MCF 10A (cell line): ENCODE measurements at regions not wholly inside any gene's neighbourhood (a gene's known extent, or its start where the extent isn't known, plus 50 kb on each side); places are given as distances from the start of the nearest gene placed in this dataset.
A peak's percentile ranks its signal among the peaks of the same experiment; 100 is the strongest.

Source experiments
- BruUV-seq: library from RNA; stranded (reverse); fragments of 400-500 nt; replicated peaks from 2 replicates; lab custom pipeline; 2021; lab: Mats Ljungman, UMichigan
- CTCF ChIA-PET: fragments of 300-600 bp; sonication (Branson Sonifier 250); formaldehyde crosslinking; extraction: SDS; loops from one replicate; lab custom pipeline; 2021; ENCODE audit warnings: antibody characterized with exemption, inconsistent platforms; lab: Yijun Ruan, JAX
- POLR2A ChIA-PET: fragments of 300-600, 350-650 bp; sonication (Branson Sonifier 250); formaldehyde crosslinking; extraction: SDS; loops from one replicate; lab custom pipeline; 2020; ENCODE audit warnings: antibody characterized with exemption, inconsistent platforms; lab: Yijun Ruan, JAX
- DNase-seq: peaks from one replicate; pipeline ENCODE4 v3.0.0-alpha.2; 2018; ENCODE audit not compliant: unreplicated experiment
- H3K27ac Mint-ChIP-seq: one replicate; pipeline ENCODE4 v1.8.0; 2022; ENCODE audit warnings: mild to moderate bottlenecking, low read depth, mixed read lengths; ENCODE audit not compliant: unreplicated experiment
- H3K27me3 Mint-ChIP-seq: one replicate; pipeline ENCODE4 v1.8.0; 2022; ENCODE audit warnings: mixed read lengths; ENCODE audit not compliant: insufficient read depth, unreplicated experiment
- H3K36me3 Mint-ChIP-seq: one replicate; pipeline ENCODE4 v1.8.0; 2022; ENCODE audit warnings: mild to moderate bottlenecking, moderate library complexity, mixed read lengths; ENCODE audit not compliant: insufficient read depth, unreplicated experiment
- H3K4me1 Mint-ChIP-seq: one replicate; pipeline ENCODE4 v1.8.0; 2022; ENCODE audit warnings: mixed read lengths; ENCODE audit not compliant: insufficient read depth, unreplicated experiment
- H3K4me3 Mint-ChIP-seq: one replicate; pipeline ENCODE4 v1.8.0; 2022; ENCODE audit warnings: mild to moderate bottlenecking, moderate library complexity, mixed read lengths; ENCODE audit not compliant: unreplicated experiment
- H3K9me3 Mint-ChIP-seq: one replicate; pipeline ENCODE4 v1.8.0; 2022; ENCODE audit warnings: mixed read lengths; ENCODE audit not compliant: unreplicated experiment
- intact Hi-C: fragments of 100-400 bp; cut with micrococcal nuclease; formaldehyde crosslinking; loops from 2 replicates; pipeline ENCODE4 v1.14.1; 2022
- TF ChIP-seq, protein P1 (sequence below): fragments of 200-600 bp; IDR thresholded peaks from one replicate; pipeline ENCODE4 v1.8.0; 2022; ENCODE audit warnings: antibody characterized with exemption, mild to moderate bottlenecking; ENCODE audit not compliant: unreplicated experiment

DNA sequence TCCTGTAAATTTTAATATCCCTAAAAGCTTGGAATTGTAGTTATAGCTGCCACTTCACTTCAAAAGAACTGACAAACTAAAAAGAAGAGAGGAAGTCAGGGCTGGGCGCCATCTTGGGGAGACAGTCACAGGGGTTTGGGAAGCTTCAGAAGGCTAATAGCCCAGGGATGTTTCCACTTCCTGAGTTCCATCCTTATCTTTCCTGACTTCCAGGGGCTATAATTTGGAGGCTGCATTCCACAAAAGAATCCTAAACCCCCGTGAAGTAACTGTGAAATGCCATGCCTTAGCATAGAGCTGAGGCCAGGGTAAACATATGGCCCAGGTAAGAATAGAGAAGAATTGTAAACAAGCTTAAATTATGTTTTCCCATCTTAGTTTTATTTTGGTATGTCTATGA is 75.4 kb upstream of the LPAR1 start:
- POLR2A ChIA-PET, result no interaction called here
- TF ChIP-seq, protein P1, sequence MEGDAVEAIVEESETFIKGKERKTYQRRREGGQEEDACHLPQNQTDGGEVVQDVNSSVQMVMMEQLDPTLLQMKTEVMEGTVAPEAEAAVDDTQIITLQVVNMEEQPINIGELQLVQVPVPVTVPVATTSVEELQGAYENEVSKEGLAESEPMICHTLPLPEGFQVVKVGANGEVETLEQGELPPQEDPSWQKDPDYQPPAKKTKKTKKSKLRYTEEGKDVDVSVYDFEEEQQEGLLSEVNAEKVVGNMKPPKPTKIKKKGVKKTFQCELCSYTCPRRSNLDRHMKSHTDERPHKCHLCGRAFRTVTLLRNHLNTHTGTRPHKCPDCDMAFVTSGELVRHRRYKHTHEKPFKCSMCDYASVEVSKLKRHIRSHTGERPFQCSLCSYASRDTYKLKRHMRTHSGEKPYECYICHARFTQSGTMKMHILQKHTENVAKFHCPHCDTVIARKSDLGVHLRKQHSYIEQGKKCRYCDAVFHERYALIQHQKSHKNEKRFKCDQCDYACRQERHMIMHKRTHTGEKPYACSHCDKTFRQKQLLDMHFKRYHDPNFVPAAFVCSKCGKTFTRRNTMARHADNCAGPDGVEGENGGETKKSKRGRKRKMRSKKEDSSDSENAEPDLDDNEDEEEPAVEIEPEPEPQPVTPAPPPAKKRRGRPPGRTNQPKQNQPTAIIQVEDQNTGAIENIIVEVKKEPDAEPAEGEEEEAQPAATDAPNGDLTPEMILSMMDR, result no peak
- Mint-ChIP-seq H3K4me1 (no peaks in the 10 kb centered on the region), H3K4me3 (no peak overlapping the region), H3K27me3 (no peaks in the 10 kb centered on the region), H3K27ac (no peak overlapping the region), H3K36me3 (no peaks in the 10 kb centered on the region), H3K9me3 (no peaks in the 10 kb centered on the region)
- intact Hi-C loops, result no loop called here
- no peak for DNase-seq
- no TSS peak for BruUV-seq
- CTCF ChIA-PET, result interaction anchor here (0.7 to 0.9 kb wide), 2 partner anchors 16 to 275 kb away, joined by 4 to 6 read pairs; no protein-coding TSS in a partner anchor

DNA sequence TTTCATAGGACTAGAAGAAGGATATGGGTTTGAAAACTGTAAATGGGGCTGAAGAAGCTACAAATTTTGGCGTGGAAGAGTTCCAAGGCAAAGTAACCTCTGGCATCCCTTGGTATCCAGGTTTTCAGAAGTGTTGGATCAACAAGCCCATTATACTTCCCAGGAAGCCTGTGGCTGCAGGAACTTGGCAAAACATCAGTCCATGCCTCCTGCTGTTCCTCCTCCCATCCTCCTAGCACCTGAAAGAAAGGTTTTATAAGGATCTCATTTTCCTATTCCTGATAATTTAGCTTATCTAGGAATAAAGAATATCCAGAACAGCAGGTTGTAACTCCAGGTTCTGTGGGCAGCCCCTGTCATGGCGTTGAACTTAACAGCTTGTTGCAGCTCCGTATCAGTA is 72.5 kb upstream of the LPAR1 start:
- H3K4me1 Mint-ChIP-seq, result no peaks in the 10 kb centered on the region
- CTCF ChIA-PET, result no interaction called here

DNA sequence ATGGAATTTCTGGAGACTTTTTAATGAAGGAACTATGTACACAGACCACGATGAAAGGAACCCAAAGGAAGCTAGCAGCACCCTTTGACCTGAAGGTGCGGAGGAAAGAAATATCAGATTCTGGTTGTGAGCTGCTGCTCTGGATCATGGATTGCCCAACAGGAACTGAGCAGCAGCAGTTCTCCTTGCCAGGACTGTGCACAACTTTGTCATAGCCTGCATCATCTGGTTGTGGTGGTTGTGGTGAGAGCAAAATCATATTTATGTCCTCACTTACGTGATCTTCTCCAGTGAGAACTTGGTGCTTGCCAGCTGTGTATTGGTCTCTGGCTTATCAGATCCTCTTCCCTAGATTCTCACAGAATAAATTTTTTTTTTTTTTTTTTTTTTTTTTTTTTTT is 70.7 kb upstream of the LPAR1 start:
- no peaks in the 10 kb centered on the region for H3K4me1 Mint-ChIP-seq
- H3K4me3 Mint-ChIP-seq, result no peak overlapping the region
- no peak overlapping the region for H3K27ac Mint-ChIP-seq
- intact Hi-C loops, result no loop called here
- BruUV-seq, result no TSS peak
- TF ChIP-seq, protein P1, result no peak
- ChIA-PET CTCF (no interaction called here), POLR2A (no interaction called here)
- no peaks in the 10 kb centered on the region for H3K9me3 Mint-ChIP-seq
- no peaks in the 10 kb centered on the region for H3K36me3 Mint-ChIP-seq
- no peaks in the 10 kb centered on the region for H3K27me3 Mint-ChIP-seq
- DNase-seq, result peak; percentile 25

More for the DNA sequence above, 72.5 kb upstream of the LPAR1 start:
- no peak overlapping the region for H3K4me3 Mint-ChIP-seq
- TF ChIP-seq, protein P1, result no peak
- no peaks in the 10 kb centered on the region for H3K27me3 Mint-ChIP-seq
- H3K9me3 Mint-ChIP-seq, result no peaks in the 10 kb centered on the region
- no peaks in the 10 kb centered on the region for H3K36me3 Mint-ChIP-seq
- H3K27ac Mint-ChIP-seq, result no peak overlapping the region
- POLR2A ChIA-PET, result no interaction called here
- no TSS peak for BruUV-seq
- intact Hi-C loops, result no loop called here
- DNase-seq, result no peak

DNA sequence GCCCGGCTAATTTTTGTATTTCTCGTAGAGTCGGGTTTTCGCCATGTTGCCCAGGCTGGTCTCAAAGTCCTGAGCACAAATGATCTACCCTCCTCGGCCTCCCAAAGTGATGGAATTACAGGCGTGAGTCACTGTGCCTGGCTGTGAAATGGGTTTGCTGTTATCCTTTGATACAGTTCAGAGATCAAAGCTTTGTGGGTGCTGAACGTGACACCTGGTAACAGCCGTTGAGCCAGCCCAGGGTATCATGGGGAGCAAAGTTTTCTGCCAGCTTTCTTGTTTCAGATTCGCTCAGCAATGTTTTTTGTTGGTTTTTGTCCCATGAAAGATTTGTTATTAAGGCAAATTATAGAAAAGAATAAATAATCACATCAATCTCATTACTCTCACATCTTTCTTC is 68.9 kb upstream of the LPAR1 start:
- Mint-ChIP-seq H3K36me3 (no peaks in the 10 kb centered on the region), H3K27ac (no peak overlapping the region), H3K4me3 (no peak overlapping the region), H3K27me3 (no peaks in the 10 kb centered on the region), H3K4me1 (no peaks in the 10 kb centered on the region), H3K9me3 (no peaks in the 10 kb centered on the region)
- no TSS peak for BruUV-seq
- POLR2A ChIA-PET, result interaction anchor here (1.1 kb wide), 1 partner anchor 23 kb away, joined by 3 read pairs; no protein-coding TSS in a partner anchor
- no peak for DNase-seq
- intact Hi-C loops, result no loop called here
- CTCF ChIA-PET, result no interaction called here
- TF ChIP-seq, protein P1, result no peak
